ENCODE measurements at regions not wholly inside any gene's neighbourhood (a gene's known extent, or its start where the extent isn't known, plus 50 kb on each side); places are given as distances from the start of the nearest gene placed in this dataset.

DNA sequence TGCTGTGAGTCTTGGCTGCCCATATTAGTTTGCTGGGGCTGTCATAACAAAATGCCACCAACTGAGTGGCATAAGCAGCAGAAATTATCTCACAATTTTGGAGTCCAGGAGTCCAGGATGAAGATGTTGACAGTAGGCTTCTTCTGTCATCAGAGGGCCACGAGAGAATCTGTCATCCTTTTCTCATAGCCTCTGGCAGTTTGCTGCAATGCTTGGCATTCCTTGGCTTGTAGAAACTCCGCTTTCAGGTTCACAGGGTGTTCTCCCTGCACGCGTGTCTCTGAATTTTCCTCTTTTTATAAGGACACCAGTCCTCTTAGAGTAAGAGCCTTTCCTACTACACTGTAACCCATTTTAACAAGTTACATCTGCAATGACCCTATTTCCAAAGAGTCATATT lies 838.4 kb downstream of the TFAP2A start:
- H3K4me3 ChIP-seq (ENCODE audit: low read depth in 1 of 3, low read length in 3 of 3), result no peak overlapping the region
- TF ChIP-seq JUND (IDR thresholded peaks at IDR 0.05) (no peak), TAF1 (conservative IDR thresholded peaks at IDR 0.05) (no peak)
- H3K4me1 ChIP-seq (ENCODE audit: control insufficient read depth in 4 of 4, insufficient read depth in 4 of 4, low read length in 3 of 4), result no peaks in the 10 kb centered on the region
- H3K9ac ChIP-seq (ENCODE audit: low read depth in 1 of 2, low read length in 2 of 2), result no peak overlapping the region
- no peak for DNase-seq (ENCODE audit: low spot score)
- WGBS, result 88% methylated on average over 4 of the region's 4 CpGs
- H3K36me3 ChIP-seq (ENCODE audit: control insufficient read depth in 4 of 4, insufficient read depth in 3 of 4, low read depth in 1 of 4, low read length in 3 of 4), result no peaks in the 10 kb centered on the region
- H3K27ac ChIP-seq (ENCODE audit: low read depth in 1 of 2, low read length in 2 of 2), result no peak overlapping the region
- peaks cover 0 to 4% (median 0%) of the 10 kb centered on the region in 4 donors for H3K27me3 ChIP-seq (ENCODE audit: control insufficient read depth in 4 of 4, insufficient read depth in 4 of 4, low read length in 3 of 4)
- no peaks in the 10 kb centered on the region for H3K9me3 ChIP-seq (ENCODE audit: control insufficient read depth in 4 of 4, low read length in 3 of 4)

DNA sequence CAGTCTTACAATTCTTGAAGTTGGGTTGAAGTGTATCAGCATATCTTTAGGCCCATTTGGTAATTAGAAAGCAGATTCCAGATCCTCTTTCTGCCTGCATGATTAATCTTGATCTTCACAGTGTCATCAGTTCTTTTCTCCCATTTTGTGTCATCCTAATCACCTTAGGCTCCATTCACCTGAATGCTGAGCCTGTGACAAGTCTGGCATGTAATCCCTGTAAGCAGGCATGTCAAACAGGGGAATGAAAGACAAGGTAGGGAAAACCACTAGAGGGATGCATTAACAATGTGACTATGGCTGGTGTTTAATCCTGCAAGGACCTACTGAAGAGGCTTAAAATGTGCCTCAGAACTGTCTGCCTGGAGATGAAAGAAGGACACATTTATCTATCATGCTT lies 848.8 kb downstream of the TFAP2A start:
- peaks cover 0 to 10% (median 0%) of the 10 kb centered on the region in 4 donors for H3K27me3 ChIP-seq (ENCODE audit: control insufficient read depth in 4 of 4, insufficient read depth in 4 of 4, low read length in 3 of 4)
- H3K27ac ChIP-seq (ENCODE audit: low read depth in 1 of 2, low read length in 2 of 2), result no peak overlapping the region
- TF ChIP-seq, protein P1, sequence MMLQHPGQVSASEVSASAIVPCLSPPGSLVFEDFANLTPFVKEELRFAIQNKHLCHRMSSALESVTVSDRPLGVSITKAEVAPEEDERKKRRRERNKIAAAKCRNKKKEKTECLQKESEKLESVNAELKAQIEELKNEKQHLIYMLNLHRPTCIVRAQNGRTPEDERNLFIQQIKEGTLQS (IDR thresholded peaks at IDR 0.05), result no peak
- TF ChIP-seq YY1 (IDR thresholded peaks at IDR 0.05), result no peak
- no peak for TF ChIP-seq GABPA (IDR thresholded peaks at IDR 0.05 in 1 of 2, conservative IDR thresholded peaks at IDR 0.05 in 1 of 2)
- TF ChIP-seq TAF1 (conservative IDR thresholded peaks at IDR 0.05), result no peak
- TF ChIP-seq EGR1 (IDR thresholded peaks at IDR 0.05; ENCODE audit: low read depth in 2 of 2), result no peak
- TF ChIP-seq RAD21 (IDR thresholded peaks at IDR 0.05), result no peak
- no peak for TF ChIP-seq HNF4A (conservative IDR thresholded peaks at IDR 0.05)
- no peak overlapping the region for H3K9ac ChIP-seq (ENCODE audit: low read depth in 1 of 2, low read length in 2 of 2)
- H3K36me3 ChIP-seq (ENCODE audit: control insufficient read depth in 4 of 4, insufficient read depth in 3 of 4, low read depth in 1 of 4, low read length in 3 of 4), result no peaks in the 10 kb centered on the region
- H3K9me3 ChIP-seq (ENCODE audit: control insufficient read depth in 4 of 4, low read length in 3 of 4), result peaks cover 0 to 3% (median 1%) of the 10 kb centered on the region in 4 donors
- no peak overlapping the region for H3K4me3 ChIP-seq (ENCODE audit: low read depth in 1 of 3, low read length in 3 of 3)
- no peaks in the 10 kb centered on the region for H3K4me1 ChIP-seq (ENCODE audit: control insufficient read depth in 4 of 4, insufficient read depth in 4 of 4, low read length in 3 of 4)
- no peak for DNase-seq (ENCODE audit: low spot score)

DNA sequence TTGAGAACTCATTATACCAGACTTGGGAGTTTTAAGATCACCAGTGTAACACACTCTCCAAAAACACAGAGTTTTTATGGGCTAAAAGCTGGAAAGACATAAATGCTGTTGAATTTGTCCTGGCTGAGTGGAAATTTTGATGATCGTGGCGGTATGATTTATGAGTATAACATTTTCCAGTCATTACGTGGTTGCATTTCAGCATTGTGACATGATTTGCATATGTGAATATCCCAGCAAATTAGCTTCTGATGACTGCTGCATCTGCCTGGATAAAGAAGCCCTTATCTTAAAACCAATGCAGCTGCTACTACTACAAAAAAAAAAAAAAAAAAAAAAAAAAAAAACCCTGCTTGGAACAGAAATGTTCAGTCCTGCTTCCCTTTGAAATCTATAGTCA lies 850.9 kb downstream of the TFAP2A start:
- WGBS, result 90% methylated on average over 3 of the region's 3 CpGs
- DNase-seq (ENCODE audit: low spot score), result no peak
- no peaks in the 10 kb centered on the region for H3K4me1 ChIP-seq (ENCODE audit: control insufficient read depth in 4 of 4, insufficient read depth in 4 of 4, low read length in 3 of 4)
- peaks cover 0 to 10% (median 0%) of the 10 kb centered on the region in 4 donors for H3K27me3 ChIP-seq (ENCODE audit: control insufficient read depth in 4 of 4, insufficient read depth in 4 of 4, low read length in 3 of 4)
- no peak for TF ChIP-seq HNF4A (conservative IDR thresholded peaks at IDR 0.05)
- no peak for TF ChIP-seq TAF1 (conservative IDR thresholded peaks at IDR 0.05)
- TF ChIP-seq FOXA2 (IDR thresholded peaks at IDR 0.05), result no peak
- no peak for TF ChIP-seq JUND (IDR thresholded peaks at IDR 0.05)
- no peak for TF ChIP-seq YY1 (IDR thresholded peaks at IDR 0.05)
- no peak for TF ChIP-seq RAD21 (IDR thresholded peaks at IDR 0.05)
- TF ChIP-seq NR2F2 (IDR thresholded peaks at IDR 0.05), result no peak
- TF ChIP-seq SP1 (IDR thresholded peaks at IDR 0.05), result no peak
- TF ChIP-seq, protein P2, sequence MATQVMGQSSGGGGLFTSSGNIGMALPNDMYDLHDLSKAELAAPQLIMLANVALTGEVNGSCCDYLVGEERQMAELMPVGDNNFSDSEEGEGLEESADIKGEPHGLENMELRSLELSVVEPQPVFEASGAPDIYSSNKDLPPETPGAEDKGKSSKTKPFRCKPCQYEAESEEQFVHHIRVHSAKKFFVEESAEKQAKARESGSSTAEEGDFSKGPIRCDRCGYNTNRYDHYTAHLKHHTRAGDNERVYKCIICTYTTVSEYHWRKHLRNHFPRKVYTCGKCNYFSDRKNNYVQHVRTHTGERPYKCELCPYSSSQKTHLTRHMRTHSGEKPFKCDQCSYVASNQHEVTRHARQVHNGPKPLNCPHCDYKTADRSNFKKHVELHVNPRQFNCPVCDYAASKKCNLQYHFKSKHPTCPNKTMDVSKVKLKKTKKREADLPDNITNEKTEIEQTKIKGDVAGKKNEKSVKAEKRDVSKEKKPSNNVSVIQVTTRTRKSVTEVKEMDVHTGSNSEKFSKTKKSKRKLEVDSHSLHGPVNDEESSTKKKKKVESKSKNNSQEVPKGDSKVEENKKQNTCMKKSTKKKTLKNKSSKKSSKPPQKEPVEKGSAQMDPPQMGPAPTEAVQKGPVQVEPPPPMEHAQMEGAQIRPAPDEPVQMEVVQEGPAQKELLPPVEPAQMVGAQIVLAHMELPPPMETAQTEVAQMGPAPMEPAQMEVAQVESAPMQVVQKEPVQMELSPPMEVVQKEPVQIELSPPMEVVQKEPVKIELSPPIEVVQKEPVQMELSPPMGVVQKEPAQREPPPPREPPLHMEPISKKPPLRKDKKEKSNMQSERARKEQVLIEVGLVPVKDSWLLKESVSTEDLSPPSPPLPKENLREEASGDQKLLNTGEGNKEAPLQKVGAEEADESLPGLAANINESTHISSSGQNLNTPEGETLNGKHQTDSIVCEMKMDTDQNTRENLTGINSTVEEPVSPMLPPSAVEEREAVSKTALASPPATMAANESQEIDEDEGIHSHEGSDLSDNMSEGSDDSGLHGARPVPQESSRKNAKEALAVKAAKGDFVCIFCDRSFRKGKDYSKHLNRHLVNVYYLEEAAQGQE (IDR thresholded peaks at IDR 0.05), result no peak
- no peak for TF ChIP-seq FOXA1 (IDR thresholded peaks at IDR 0.05)
- TF ChIP-seq GABPA (IDR thresholded peaks at IDR 0.05 in 1 of 2, conservative IDR thresholded peaks at IDR 0.05 in 1 of 2), result no peak
- TF ChIP-seq, protein P1 (IDR thresholded peaks at IDR 0.05), result no peak
- TF ChIP-seq, protein P3, sequence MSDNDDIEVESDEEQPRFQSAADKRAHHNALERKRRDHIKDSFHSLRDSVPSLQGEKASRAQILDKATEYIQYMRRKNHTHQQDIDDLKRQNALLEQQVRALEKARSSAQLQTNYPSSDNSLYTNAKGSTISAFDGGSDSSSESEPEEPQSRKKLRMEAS (IDR thresholded peaks at IDR 0.05), result no peak
- TF ChIP-seq HNF4G (IDR thresholded peaks at IDR 0.05), result no peak
- TF ChIP-seq, protein P4, sequence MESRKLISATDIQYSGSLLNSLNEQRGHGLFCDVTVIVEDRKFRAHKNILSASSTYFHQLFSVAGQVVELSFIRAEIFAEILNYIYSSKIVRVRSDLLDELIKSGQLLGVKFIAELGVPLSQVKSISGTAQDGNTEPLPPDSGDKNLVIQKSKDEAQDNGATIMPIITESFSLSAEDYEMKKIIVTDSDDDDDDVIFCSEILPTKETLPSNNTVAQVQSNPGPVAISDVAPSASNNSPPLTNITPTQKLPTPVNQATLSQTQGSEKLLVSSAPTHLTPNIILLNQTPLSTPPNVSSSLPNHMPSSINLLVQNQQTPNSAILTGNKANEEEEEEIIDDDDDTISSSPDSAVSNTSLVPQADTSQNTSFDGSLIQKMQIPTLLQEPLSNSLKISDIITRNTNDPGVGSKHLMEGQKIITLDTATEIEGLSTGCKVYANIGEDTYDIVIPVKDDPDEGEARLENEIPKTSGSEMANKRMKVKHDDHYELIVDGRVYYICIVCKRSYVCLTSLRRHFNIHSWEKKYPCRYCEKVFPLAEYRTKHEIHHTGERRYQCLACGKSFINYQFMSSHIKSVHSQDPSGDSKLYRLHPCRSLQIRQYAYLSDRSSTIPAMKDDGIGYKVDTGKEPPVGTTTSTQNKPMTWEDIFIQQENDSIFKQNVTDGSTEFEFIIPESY (IDR thresholded peaks at IDR 0.05), result no peak
- TF ChIP-seq EGR1 (IDR thresholded peaks at IDR 0.05; ENCODE audit: low read depth in 2 of 2), result no peak
- no peak for TF ChIP-seq RXRA (IDR thresholded peaks at IDR 0.05)
- peaks cover 0 to 3% (median 1%) of the 10 kb centered on the region in 4 donors for H3K9me3 ChIP-seq (ENCODE audit: control insufficient read depth in 4 of 4, low read length in 3 of 4)
- no peaks in the 10 kb centered on the region for H3K36me3 ChIP-seq (ENCODE audit: control insufficient read depth in 4 of 4, insufficient read depth in 3 of 4, low read depth in 1 of 4, low read length in 3 of 4)
- no peak overlapping the region for H3K27ac ChIP-seq (ENCODE audit: low read depth in 1 of 2, low read length in 2 of 2)
- H3K4me3 ChIP-seq (ENCODE audit: low read depth in 1 of 3, low read length in 3 of 3), result no peak overlapping the region
- no peak overlapping the region for H3K9ac ChIP-seq (ENCODE audit: low read depth in 1 of 2, low read length in 2 of 2)

Measured in liver (tissue), 7 donors.